HG03460 (cell line): ENCODE measurements at regions not wholly inside any gene's neighbourhood (a gene's known extent, or its start where the extent isn't known, plus 50 kb on each side); places are given as distances from the start of the nearest gene placed in this dataset.

Experiments
- ATAC-seq: cut with Tn5 transposase; IDR thresholded peaks from one replicate; pipeline ENCODE4 v1.9.1; 2021; ENCODE audit not compliant: unreplicated experiment

DNA sequence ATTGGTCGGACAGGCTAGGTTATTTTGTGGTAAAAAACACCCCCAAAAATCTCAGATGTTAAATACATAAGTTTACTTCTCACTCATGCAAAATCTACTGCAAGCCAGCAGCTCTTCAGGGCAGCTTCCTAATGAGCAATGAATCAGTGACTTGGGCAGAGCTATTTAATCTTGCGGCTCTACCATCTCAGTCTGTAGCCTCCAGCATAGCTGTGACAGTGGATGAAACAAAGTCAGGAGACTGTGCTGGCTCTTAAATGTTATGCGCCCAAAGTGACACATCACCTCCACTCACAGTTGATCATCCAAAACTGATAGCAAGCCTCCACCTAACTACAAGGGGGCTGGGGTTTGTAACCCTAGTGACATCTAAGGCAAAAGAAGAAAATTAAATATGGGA, 571.9 kb downstream of the METTL4 start:
- no peak for ATAC-seq

DNA sequence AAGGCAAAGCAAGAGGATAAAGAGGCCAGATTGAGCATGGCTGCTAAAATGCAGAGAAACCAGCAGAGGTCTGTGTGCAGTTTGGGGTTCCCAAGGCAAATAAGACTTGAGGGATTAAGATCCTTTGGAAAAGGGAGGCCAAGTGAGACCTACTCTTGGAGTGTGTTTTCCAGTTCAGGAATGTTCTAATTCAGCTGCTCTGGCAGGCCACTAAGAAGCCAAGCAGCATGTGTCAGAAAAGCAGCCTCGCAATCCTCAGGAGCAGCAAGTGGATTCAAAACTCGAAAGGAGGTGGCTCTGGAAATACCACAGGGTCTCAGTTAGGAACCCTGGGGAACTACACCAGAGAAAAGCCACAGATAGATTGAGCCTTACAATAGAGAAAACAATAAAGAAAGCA, 569.2 kb downstream of the METTL4 start:
- ATAC-seq = no peak

DNA sequence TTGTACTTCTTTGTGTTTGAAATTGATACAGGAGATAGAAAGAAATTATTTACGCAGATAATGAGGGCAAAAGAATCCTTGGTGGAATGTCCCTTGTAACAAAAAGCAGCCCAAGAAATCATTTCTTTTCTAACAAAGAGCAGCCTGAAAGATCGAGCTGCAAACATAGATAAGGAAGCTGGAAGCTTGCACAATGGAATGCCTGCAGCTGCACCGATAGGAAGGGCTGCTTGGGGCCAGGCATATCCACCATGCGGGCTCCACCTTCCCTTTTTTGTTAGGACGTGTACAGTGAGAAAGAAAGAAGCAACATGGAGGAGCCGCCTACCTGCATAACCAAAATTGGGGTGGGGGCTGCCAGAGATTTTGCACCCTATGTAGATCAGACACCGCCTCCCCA, 568.7 kb downstream of the METTL4 start:
- no peak for ATAC-seq

DNA sequence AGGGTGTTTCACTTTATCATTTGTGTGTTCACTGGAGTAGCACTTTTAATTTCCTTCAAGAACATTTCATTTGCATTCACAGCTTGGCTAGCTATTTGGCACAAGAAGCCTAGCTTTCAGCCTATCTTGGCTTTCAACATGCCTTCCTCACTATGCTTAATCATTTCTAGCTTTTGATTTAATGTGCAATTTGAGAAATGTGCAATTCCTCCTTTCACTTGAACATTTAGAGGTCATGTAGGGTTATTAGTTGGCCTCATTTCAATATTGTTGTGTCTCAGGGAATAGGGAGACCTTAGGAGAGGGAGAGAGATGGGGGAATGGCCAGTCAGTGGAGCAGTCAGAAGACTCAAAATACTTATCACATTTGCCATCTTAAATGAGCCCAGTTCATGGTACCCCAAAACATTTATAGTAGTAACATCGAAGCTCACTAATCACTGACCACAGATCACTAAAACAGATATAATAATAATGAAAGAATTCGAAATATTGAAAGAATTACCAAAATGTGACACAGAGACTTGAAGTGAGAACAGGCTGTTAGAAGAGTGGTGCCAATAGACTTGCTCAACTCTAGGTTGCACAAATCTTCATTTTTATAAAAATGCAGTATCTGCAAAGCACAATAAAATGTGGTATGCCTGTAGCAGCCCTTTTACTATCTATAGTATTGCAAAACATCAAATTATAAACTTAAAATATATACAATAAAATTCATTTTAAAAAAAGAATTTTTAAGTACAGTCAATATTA, 561.2 kb downstream of the METTL4 start:
- ATAC-seq = no peak

DNA sequence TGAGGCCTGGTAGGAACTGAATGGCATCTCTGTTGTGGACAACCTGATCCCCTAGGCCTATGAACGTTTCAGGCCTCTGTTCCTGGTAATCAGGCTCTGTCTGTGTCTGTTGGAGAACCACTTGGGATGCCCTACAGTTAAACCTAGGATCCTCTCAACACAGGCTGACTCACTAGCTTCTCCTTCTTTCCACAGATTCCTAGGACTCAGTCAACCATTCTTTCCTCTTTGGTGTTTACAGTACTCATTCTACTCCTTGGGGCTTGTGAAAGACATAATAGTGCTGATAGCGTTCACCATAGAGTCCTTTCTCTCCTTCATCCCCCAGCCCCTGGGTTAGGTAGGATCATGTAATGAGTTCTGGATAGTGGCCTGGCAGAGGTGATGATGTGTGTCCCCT, 544.3 kb downstream of the METTL4 start:
- no peak for ATAC-seq

DNA sequence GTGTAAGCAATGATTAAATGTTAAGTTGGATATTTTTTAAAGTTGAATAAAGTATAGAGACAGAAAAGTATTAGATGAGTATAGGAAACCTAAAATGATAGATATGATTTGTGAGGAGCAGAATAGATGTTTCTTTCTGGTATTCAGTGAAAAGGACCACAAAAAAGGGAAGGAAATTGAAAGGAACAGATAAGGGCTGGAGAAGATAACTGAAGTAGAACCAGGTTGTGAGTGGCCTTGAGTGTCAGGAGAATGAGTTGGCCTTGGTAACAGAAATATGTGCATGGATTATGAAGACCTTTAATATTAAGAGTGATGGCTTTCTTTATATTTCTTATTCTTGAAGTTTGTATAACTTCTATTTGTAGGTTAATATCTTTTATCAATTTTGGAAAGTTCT, 543.5 kb downstream of the METTL4 start:
- ATAC-seq = no peak

DNA sequence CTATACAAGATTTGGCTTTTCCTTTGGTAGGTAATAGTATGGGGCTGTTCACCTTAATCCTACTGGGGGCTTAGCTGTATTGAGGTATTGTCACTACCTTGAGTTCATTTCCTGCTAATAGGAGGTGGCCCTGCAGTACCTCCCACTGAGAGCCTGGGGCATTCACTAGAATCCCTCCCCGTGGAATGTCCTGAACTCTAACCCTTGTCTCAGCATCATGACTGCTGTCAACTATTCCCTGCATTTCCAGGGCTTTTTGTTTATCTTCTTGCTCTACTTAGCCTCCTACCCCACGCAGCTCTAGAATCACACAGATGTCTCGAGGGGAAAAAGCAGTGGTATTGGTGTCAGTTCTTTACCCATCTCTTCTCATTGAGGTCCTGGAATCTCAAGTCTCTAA, 542.3 kb downstream of the METTL4 start:
- no peak for ATAC-seq

DNA sequence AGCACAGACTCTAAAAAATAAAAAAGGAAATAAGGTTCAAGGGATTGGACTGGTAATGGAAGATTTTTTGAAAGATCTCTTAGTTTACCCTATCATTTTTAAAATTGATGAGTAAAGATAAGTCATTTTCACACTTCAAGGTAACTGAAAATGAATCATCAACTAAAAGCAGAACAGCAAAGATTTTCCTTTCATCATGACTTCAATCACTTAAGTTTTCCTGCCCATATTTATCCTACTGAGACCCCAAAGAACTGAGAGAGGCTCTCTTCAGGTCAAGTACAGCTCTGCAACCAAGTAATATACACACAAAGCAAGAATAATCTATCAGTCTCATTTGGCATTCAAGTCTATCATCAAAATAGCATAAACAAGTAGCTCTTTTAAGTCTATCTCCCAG, 540.7 kb downstream of the METTL4 start:
- no peak for ATAC-seq

DNA sequence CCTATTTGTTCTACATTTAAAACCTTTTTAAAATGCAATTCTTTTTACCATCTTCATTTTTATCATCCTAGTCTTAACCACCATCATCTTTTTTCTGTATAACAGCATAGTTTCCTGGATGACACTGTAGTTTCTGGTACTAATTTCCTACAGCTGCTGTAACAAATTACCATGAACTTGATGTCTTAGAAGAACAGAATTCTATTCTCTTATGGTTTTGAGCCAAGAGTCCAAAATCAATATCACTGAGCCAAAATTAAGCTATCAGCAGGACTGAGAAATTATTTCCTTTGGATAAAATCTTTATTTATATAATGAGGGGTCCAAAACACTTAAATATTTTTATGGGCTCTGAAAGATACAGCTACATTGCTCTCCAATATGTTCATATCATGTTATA, 539.3 kb downstream of the METTL4 start:
- ATAC-seq = no peak

DNA sequence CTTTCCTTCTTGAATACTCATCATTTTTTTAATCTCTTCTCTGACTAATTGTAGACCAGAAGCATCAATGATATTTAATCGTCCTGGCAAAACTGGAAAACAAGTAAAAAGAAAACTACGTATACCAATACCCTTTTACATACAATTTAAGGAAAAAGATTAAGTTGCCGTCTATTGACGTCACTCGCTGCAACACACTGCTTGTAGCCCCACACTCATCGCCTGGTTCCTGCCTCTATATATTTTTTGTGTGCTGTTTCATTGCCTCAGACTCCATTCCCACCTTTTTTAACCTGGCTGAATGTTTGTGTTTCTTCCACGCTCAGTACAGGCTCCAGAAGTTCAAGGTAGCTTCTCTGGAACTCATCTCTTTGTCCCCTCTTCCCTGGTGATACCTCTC, 536.2 kb downstream of the METTL4 start:
- ATAC-seq = no peak

DNA sequence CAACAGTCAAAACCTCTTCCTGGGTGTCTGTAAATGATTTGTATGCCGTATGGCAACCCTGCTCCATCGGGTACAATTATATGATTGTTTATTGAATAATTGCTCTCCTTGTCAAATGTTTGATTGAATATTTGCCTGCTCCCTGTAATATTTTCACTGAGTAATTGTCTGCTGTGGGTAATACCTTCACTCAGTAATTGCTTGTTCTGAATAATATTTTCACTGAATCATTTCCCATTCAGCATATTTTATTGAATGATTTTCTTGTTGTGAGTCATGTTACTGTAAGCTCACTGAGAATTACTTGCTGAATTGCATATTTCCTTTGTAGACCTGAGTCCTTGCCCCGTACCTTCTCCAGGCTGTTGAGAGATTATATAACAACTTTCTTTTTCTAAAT, 535.2 kb downstream of the METTL4 start:
- ATAC-seq = no peak

DNA sequence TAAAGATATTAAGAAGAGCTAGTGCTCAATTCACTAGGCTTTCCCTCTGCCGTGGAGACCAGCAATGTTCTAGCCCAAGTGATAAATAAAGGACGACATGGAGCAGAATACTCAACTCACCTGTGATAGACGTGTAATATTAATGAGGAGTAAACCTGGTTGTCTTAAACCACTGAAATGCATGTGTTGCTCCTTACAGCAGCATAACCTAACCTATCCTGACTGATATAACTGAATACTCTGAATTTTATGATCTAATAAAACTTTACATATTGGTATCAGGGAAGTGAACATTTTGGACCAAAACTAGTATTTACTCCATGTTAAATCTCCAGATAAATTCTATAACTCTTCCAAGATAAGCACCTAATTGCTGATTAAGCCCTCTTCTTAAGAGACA, 531.0 kb downstream of the METTL4 start:
- no peak for ATAC-seq

DNA sequence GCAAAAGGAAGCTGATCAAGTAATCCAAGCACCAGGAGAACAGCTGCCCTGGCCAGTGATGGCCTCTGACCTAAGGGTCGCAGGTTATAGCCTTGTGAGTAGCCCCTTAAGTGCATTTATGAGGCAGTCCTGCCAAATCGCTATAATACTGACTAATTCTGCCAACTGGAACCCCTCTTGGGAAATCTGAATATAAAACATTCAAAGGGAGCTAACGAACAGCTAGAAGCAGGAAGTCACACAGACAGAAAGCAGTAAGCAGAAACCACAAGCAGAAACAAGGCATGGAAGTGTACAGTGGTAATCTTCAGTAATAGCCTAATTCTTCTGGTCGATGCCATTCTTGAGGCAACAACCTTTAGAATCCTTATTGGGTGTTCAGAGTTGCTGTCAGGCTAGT, 521.3 kb downstream of the METTL4 start:
- no peak for ATAC-seq

DNA sequence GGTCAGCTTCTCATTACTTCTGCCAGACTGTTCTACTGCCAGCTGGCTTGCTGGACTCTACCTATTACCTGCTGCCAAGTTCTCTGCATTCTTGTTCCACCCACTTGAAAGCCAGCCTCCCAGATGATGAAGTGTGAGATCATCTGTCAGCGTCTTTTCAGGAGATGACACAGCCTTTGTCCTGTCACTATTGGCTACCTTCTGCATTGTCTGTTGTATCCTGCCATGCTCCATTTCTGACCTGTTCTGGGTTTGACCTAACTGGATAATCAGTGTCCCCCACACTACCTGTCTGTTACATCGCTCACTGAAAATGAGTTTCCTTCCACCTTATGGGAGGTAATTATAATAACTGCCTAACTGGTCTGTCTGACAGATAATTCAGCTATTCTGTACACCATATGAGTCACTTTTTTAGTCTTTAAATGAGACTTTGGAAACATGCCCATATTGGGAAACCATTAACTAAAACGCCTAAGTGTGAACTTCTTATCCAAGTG, 520.6 kb downstream of the METTL4 start:
- no peak for ATAC-seq

DNA sequence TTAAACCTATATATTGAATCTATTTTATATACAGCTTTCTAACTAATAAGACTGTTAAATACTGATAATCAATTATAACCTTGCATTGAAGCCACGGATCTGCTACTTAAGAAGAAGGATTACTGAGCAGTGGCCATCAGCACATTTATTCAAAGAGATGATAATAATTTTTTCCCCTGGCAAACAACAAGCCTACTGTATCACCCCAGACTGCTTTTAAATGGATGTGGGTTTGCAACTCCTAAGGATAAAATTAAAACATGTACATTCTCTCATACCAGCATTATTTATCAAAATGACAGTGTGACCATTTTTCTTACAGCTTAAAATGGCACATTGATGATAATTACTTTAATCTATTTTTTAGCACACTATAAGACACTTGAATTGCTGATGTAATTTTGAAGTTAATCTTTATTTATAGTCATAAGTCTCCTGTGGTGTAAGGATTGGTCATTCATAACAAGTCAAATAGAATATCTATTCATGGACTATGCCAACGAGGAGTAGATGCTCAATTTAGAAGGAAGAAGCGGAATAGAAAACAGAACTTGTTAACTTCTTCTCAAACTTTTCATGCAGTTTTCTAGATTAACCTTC, 517.7 kb downstream of the METTL4 start:
- ATAC-seq = no peak

DNA sequence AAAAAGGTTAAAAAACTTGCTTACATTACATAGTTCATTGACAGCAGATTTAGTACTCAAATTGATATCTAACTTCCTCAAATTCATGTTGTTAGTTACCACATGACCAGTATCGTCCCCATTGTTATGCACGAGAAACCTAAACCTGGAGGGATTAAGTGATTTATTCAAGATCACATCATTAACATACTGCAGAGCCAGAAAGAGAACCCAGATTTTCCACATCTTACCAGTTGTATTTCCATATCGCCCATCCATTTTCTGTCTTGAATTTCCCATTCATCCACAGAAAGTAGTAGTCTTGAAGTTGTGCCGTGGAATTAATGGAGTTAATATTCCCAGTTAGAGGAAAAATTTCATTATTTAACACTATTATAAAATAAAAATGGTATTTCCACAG, 512.0 kb downstream of the METTL4 start:
- ATAC-seq = no peak

DNA sequence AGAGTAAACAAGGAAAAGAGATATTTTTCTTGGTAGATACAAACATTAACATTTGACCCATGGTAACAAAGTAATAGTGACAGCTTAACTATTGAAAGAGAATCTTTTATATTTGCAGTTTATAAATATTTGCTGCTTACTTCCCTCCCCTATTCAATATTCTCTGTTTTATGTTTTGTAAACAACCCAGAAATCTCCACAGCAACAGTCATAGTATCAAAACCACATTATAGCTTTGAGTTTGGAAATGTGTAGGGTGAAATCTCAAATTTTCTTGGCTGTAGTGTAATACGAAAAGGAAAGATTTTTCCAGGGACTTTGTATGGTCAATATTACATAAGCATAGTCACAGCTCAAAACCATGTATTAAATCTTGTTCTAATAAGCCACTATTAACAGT, 511.2 kb downstream of the METTL4 start:
- no peak for ATAC-seq

DNA sequence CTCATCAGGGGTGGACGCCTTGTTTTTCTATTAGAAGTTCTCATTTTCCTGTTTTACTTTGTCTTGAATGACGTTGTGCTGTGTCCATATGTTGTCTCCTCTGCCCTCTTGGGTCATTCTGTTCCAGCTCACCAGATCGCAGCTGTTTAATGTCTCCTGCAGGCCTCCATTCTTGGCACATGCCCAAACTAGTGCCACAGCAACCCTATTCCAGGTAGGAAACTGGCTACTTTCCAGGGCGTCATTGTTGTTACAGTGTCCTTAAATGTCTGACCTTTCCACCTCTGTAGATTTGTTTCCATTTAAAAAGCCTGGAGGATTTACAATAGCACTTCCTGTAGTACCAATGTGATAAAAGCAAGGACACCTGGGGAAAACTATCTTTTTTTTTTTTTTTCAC, 500.7 kb downstream of the METTL4 start:
- no peak for ATAC-seq

DNA sequence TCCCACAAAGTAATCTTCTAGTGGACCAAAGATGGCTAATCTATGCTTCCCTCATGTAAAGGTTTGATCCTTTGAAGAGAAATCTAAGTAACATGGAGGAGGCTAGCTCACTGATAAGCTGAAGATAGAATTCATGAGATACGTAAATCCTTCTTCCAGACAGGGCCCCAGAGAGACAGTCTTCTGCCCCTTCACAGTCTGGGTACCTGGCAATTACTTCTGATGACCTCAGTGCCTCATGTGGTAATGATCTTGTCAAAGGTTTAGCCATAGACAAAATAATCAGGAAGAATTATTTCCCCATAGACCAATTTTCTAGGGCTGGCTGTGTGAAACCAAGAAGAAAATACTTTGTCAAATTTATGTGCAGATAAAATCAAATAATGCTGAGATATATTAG, 495.8 kb downstream of the METTL4 start:
- ATAC-seq = no peak

DNA sequence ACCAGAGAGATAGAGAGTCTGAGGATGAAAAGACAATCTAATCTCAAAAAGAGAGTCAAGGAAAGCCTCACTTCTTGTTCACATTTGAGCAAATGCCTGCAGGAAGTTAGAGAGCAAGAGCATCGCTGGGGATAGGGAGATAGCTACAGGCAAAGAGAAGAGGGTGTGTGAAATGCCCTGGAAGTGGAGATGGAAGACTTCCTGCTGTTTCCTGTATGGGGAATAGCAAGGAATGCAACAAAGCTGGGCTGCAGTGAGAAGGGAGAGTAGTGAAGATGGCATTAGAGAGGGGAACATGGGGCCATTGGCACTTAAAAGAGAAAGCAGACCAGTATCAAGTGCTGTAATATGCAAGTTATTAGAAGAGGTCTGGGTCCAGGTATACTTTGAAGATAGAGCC, 488.6 kb downstream of the METTL4 start:
- no peak for ATAC-seq

DNA sequence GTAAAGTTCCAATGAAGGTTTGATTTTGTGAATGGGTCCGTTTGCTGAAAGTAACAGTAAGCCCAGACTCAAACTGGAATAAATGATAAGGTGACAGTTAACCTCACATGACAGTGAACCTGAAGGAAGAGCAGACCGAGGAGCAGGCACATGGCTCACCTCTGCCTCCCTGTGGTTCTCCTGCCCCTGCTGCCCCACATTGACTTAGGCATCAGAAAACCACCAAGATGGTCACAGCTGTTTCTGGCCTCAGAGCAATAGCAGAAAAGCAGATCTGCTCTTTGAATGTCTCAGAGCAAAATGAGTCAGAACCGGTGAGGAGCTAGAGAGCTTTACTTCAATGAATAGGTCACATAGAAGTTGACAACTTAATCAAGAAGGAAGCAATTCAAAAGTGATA, 487.6 kb downstream of the METTL4 start:
- ATAC-seq = no peak

DNA sequence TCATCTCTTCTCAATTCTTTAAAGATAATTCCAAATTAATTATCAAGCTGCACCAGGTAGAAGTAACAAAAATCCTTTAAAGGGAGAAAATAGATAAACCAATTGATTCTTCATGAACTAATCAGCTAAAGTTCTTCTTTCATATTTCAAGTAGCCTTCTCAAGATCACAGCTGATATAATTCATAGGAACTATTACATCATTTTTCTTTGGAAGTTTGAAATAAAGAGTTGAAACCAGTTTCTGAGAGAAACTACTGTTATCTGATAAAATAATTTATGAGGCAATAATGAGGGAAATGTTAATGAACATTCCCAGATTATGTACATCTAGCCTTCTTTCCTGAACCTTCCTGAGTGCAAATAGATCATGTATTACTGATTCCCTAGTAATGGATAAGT, 484.9 kb downstream of the METTL4 start:
- no peak for ATAC-seq
